ENCODE measurements at regions not wholly inside any gene's neighbourhood (a gene's known extent, or its start where the extent isn't known, plus 50 kb on each side); places are given as distances from the start of the nearest gene placed in this dataset.

GRCh38 chr11:103800406-103801114 is 235.9 kb upstream of the DDI1 start:
- TF ChIP-seq EZH2 (IDR thresholded peaks at IDR 0.05) (no peak), CTCF (IDR thresholded peaks at IDR 0.05) (peak; percentile 22), EZH2phosphoT487 (IDR thresholded peaks at IDR 0.05) (no peak)
